Glutamatergic neuron (in vitro differentiated cells): ENCODE measurements at regions not wholly inside any gene's neighbourhood (a gene's known extent, or its start where the extent isn't known, plus 50 kb on each side); places are given as distances from the start of the nearest gene placed in this dataset.

ENCODE experiments used
- DNase-seq: peaks from one replicate; pipeline ENCODE4 v3.0.0; 2022
- H3K27ac Mint-ChIP-seq: one replicate; pipeline ENCODE4 v1.8.0; 2020; ENCODE audit warnings: mild to moderate bottlenecking, mixed read lengths, inconsistent platforms; ENCODE audit not compliant: unreplicated experiment
- H3K27me3 Mint-ChIP-seq: one replicate; pipeline ENCODE4 v1.8.0; 2020; ENCODE audit warnings: mild to moderate bottlenecking, moderate library complexity, mixed read lengths, inconsistent platforms; ENCODE audit not compliant: unreplicated experiment
- H3K36me3 Mint-ChIP-seq: one replicate; pipeline ENCODE4 v1.8.0; 2020; ENCODE audit warnings: mild to moderate bottlenecking, mixed read lengths, inconsistent platforms; ENCODE audit not compliant: unreplicated experiment
- H3K4me1 Mint-ChIP-seq: one replicate; pipeline ENCODE4 v1.8.0; 2020; ENCODE audit warnings: mild to moderate bottlenecking, low read depth, mixed read lengths, inconsistent platforms; ENCODE audit not compliant: unreplicated experiment
- H3K4me3 Mint-ChIP-seq: one replicate; pipeline ENCODE4 v1.8.0; 2020; ENCODE audit warnings: mild to moderate bottlenecking, mixed read lengths, inconsistent platforms; ENCODE audit not compliant: unreplicated experiment
- H3K9me3 Mint-ChIP-seq: one replicate; pipeline ENCODE4 v1.8.0; 2020; ENCODE audit warnings: mild to moderate bottlenecking, moderate library complexity, mixed read lengths, inconsistent platforms; ENCODE audit not compliant: unreplicated experiment
- CTCF ChIP-seq: fragments of 200-600 bp; sonication (generic); IDR thresholded peaks from one replicate; pipeline ENCODE4 v1.5.0; 2021; ENCODE audit not compliant: partially characterized antibody, unreplicated experiment

- H3K9me3 Mint-ChIP-seq = peaks cover 3% of the 10 kb centered on the region
- no peak for DNase-seq
- peaks cover 9% of the 10 kb centered on the region for H3K36me3 Mint-ChIP-seq
- no peak overlapping the region for H3K27ac Mint-ChIP-seq
- no peaks in the 10 kb centered on the region for H3K27me3 Mint-ChIP-seq
- H3K4me1 Mint-ChIP-seq = no peaks in the 10 kb centered on the region
- TF ChIP-seq CTCF = no peak
- H3K4me3 Mint-ChIP-seq = no peak overlapping the region
Measured at GRCh38 chr4:75158451-75158850, 225.5 kb downstream of the PARM1 start.

- Mint-ChIP-seq H3K4me3 (no peak overlapping the region), H3K27me3 (peaks cover under 1% of the 10 kb centered on the region)
Measured at GRCh38 chr4:75154994-75155393, 222.1 kb downstream of the PARM1 start.

GRCh38 chr4:75146223-75146622, 213.3 kb downstream of the PARM1 start:
- H3K27ac Mint-ChIP-seq = no peak overlapping the region

More at GRCh38 chr4:75154994-75155393, 222.1 kb downstream of the PARM1 start:
- Mint-ChIP-seq H3K36me3 (peaks cover 9% of the 10 kb centered on the region), H3K9me3 (peaks cover 4% of the 10 kb centered on the region), H3K4me1 (peaks cover 5% of the 10 kb centered on the region), H3K27ac (no peak overlapping the region)
- no peak for DNase-seq
- no peak for TF ChIP-seq CTCF

GRCh38 chr4:75144475-75144874, 211.6 kb downstream of the PARM1 start:
- Mint-ChIP-seq H3K36me3 (no peaks in the 10 kb centered on the region), H3K4me1 (no peaks in the 10 kb centered on the region), H3K27me3 (no peaks in the 10 kb centered on the region), H3K4me3 (no peak overlapping the region), H3K27ac (no peak overlapping the region), H3K9me3 (peaks cover 3% of the 10 kb centered on the region)
- no peak for DNase-seq
- TF ChIP-seq CTCF = no peak

More at GRCh38 chr4:75146223-75146622, 213.3 kb downstream of the PARM1 start:
- no peak for DNase-seq
- H3K4me1 Mint-ChIP-seq = no peaks in the 10 kb centered on the region
- peaks cover 2% of the 10 kb centered on the region for H3K27me3 Mint-ChIP-seq
- peaks cover 6% of the 10 kb centered on the region for H3K9me3 Mint-ChIP-seq
- no peak for TF ChIP-seq CTCF
- H3K36me3 Mint-ChIP-seq = no peaks in the 10 kb centered on the region
- H3K4me3 Mint-ChIP-seq = no peak overlapping the region

- no peaks in the 10 kb centered on the region for H3K36me3 Mint-ChIP-seq
- no peaks in the 10 kb centered on the region for H3K4me1 Mint-ChIP-seq
- DNase-seq = no peak
- H3K9me3 Mint-ChIP-seq = peaks cover 3% of the 10 kb centered on the region
- H3K27ac Mint-ChIP-seq = no peak overlapping the region
- no peak for TF ChIP-seq CTCF
- no peaks in the 10 kb centered on the region for H3K27me3 Mint-ChIP-seq
- H3K4me3 Mint-ChIP-seq = no peak overlapping the region
Measured at GRCh38 chr4:75142850-75143249, 209.9 kb downstream of the PARM1 start.
